ENCODE measurements at regions not wholly inside any gene's neighbourhood (a gene's known extent, or its start where the extent isn't known, plus 50 kb on each side); places are given as distances from the start of the nearest gene placed in this dataset.

- TF ChIP-seq IRF2 (CRISPR knock-in tag; IDR thresholded peaks at IDR 0.05) (no peak), HNRNPH1 (optimal IDR thresholded peaks at IDR 0.05; ENCODE audit: low read depth, low read length) (no peak), BRCA1 (CRISPR knock-in tag; IDR thresholded peaks at IDR 0.05) (no peak), CTCF (CRISPR knock-in tag; IDR thresholded peaks at IDR 0.05) (no peak), ZNF530 (CRISPR knock-in tag; IDR thresholded peaks at IDR 0.05; ENCODE audit: low read depth) (no peak), STAT5B (CRISPR knock-in tag; IDR thresholded peaks at IDR 0.05) (no peak), ZFP82 (CRISPR knock-in tag; IDR thresholded peaks at IDR 0.05; ENCODE audit: borderline replicate concordance) (no peak), ZNF883 (CRISPR knock-in tag; IDR thresholded peaks at IDR 0.05; ENCODE audit: not compliant biosample characterization) (no peak), ELF4 (CRISPR knock-in tag; IDR thresholded peaks at IDR 0.05; ENCODE audit: borderline replicate concordance) (no peak)
These were observed 94.6 kb downstream of the PMAIP1 start for GRCh38 chr18:59994357-59994756.
